GM18858 (cell line): ENCODE measurements at regions not wholly inside any gene's neighbourhood (a gene's known extent, or its start where the extent isn't known, plus 50 kb on each side); places are given as distances from the start of the nearest gene placed in this dataset.
"Not testable (repeated sequence)": the region's sequence is repeated elsewhere in the genome, so short reads cannot be mapped to it uniquely, and the experiment has no call there.

ENCODE experiments used
- ATAC-seq: cut with Tn5 transposase; IDR thresholded peaks from one replicate; pipeline ENCODE4 v1.9.1; 2021; ENCODE audit not compliant: unreplicated experiment

DNA sequence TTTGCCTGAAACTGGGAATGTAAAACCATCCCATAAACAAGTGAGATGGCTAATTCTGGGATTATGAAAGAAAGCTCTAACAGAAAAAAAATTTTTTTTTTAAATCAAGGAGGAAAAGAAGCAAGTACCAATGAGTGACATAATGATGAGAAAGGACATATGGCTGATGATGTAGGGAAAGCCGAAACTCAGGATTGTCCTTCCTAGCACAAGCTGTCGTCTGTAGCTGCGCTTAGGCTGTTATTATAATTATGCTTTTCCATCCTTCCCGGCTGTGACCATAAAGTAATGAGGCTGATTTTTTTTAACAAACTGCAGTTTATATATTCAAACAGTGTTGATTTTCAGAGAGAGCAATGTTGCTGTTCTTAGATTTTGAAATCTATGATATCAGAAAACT is 209.8 kb upstream of the NOCT start:
- ATAC-seq, result no peak

- ATAC-seq, result no peak
Observed at GRCh38 chr4:138804711-138805110, 210.9 kb upstream of the NOCT start.

DNA sequence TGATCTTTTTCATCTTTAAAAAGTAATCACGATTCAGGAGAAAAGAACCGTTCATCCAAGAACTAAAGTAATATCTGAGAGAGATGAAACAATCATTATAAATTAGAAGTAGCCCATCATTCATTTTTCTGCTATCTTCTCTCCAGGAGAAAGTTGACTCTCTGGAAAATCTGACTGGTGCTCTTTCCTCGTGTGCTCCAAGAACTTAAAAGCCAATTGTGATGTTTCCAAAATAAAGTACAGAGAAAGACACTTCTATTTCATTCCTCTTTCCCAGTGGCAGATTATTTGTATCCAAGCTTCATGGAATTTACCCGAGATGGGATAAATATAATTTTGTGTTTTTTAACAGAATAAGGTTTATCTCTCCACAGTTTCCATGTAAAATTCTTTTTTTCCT is 212.5 kb upstream of the NOCT start:
- no peak for ATAC-seq

- no peak for ATAC-seq
Observed at GRCh38 chr4:138802499-138802898, 213.1 kb upstream of the NOCT start.

DNA sequence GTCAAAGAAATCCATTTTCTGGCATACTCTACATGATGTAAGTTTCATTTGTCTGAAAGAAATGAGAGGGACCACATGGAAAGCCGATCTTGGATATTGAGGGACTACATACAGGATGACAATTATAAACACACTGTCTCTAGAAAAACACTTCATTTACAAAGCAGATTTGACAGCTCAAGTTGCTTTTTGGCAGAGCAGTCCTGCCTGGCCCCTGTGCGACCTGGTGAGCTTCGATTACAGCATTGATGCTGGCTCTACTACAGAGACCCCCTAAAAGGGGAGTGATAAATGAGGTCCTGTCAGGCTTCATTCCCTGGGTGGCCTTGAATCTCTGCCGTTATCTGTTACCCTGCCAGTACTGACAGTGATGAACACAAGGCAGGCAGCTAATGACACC is 215.2 kb upstream of the NOCT start:
- no peak for ATAC-seq

DNA sequence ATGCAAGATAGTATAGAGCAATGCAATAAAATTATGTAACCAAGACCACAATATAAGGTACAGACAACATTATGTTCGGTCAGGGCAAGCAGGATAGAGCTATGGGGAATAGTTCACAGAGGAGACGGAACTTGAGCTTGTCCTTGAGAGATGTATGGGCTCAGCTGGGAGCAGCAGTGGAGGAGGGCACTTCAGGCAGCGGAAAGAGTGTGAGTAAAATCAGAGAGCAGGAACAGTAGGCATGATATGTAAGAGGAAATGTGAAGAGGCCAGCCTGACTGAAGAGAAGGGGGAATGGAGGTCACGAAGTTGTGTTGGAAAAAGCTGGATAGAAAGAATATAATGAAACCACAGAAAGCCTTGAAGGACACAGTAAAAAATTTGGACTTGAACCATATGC is 217.2 kb upstream of the NOCT start:
- no peak for ATAC-seq

DNA sequence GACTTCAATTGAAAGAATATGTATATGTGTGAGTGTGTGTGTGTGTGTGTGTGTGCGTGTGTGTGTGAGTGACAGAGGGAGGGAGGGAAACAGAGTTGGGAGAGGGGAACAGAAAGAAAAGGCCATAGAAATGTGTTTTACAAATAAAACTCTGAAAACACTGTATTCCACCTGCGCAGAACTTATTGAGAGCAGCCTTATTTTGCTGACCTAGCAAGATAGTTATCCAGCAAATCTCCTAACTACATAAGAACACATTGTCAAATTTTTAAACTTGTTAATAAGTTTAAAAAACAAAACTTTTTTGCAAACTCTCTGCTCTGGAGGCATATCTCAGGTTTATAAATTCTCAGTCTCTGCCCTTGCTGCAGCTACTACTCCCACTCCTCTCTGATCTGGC is 217.9 kb upstream of the NOCT start:
- ATAC-seq, result no peak

DNA sequence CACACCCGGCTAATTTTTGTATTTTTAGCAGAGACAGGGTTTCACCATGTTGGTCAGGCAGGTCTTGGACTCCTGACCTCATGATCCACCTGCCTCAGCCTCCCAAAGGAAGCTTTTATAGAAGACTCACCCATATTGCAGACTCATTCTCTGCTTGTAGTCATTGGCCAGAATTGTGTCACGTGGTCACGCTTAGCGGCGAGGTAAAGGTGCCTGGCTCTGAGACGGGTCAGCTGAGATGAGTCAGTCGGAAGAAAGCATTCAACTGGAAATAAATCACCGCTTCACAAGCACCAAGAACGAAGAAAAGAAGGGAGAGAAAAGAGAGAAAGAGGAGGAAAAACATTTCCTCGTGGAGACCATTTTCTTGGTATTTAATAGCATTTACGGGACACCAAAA is 218.8 kb upstream of the NOCT start:
- no peak for ATAC-seq

- ATAC-seq, result no peak
Observed at GRCh38 chr4:138790706-138791340, 224.8 kb upstream of the NOCT start.

DNA sequence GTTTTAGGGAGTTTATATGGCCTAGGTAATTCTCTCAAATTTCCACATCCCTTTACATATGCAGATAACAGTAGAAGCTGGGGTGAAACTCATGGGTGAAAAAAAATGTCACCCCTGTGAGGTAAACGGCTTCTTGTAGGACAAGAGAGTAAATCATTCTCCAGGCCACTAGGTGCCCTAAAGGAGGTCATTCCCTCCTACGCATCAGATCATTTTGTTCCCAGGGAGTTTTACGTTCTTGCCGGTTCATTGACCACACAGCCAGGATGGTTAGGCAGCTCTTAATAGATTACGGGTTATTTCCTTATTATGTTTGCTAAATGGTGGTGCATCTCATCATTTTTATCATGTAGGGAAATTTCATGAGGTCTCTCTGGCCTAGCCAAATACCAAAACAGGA is 225.8 kb upstream of the NOCT start:
- ATAC-seq, result no peak

DNA sequence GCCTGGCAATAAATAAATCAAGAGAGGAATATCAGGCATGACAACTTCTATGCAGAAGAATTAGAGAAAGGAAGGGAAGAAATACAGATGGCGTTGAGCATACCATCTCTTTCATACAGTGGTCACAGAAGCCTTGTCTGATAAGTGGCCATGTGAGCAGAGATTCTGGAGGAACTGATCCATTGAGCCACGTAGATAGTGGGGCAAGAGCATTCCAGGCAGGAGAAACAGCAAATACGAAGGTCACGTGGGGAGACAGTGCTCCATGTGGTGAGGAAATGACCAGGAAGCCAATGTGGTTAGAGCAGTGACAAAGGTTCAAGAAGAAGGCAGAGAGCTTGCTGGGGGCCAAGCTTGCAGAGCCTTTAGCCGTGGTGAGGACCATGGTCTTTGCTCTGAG is 226.7 kb upstream of the NOCT start:
- no peak for ATAC-seq

- ATAC-seq, result no peak
Observed at GRCh38 chr4:138788267-138788790, 227.3 kb upstream of the NOCT start.

GRCh38 chr4:138779761-138780160 is 235.8 kb upstream of the NOCT start:
- not testable (repeated sequence) for ATAC-seq

GRCh38 chr4:138775890-138776289 is 239.7 kb upstream of the NOCT start:
- ATAC-seq, result peak; percentile 85

DNA sequence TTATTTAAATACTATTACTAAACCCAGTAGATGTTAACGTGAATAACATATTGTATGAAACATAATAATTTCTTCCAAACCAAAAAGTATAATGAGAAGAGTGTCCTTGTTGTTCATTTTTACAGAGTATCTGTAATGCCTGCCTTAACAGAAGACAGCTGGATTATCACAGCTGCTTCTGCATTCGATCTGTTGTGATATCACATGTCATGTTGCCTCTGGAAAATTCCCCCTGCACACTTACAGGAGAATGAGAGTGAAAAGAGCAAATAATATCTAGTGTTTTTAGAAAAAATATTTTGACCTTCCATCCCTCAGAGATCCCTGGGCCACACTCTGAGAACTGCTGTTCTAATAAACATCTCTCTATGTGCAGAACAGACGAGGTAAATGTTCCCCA is 240.1 kb upstream of the NOCT start:
- ATAC-seq, result no peak

- ATAC-seq, result no peak
Observed at GRCh38 chr4:138774940-138775339, 240.6 kb upstream of the NOCT start.

DNA sequence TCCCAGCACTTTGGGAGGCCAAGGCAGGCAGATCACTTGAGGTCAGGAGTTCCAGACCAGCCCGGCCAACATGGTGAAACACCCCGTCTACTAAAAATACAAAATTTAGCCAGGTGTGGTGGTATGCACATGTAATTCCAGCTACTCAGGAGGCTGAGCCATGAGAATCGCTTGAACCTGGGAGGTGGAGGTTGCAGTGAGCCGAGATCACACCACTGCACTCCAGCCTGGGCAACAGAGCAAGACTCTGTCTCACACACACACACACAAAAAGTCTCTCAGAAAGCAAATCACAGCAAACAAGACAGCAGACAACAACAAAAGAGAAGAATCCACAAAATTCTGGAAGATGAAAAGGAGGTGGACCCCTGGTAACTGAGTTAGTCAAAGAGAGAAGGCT is 241.5 kb upstream of the NOCT start:
- ATAC-seq, result not testable (repeated sequence)

GRCh38 chr4:138773321-138773720 is 242.3 kb upstream of the NOCT start:
- ATAC-seq, result no peak

DNA sequence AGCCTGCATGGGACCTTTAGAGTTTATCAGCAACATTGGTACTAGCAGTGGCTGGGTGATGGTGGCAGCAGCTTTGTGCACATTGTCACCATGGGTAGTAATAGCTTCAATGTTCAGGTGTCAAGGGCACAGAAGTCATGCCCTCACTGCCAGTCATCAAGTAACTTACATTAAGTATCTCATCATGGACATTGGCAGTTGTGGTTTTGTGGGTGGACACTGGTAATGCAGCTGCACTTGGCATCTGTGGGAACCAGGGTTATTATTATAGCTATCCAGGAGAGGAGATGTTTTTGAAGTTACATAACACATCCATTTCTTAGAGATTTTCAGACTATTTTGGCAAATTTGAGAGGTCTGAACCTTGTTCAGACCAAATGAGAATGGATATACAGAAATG is 243.2 kb upstream of the NOCT start:
- no peak for ATAC-seq

GRCh38 chr4:138770818-138771217 is 244.8 kb upstream of the NOCT start:
- ATAC-seq, result no peak

DNA sequence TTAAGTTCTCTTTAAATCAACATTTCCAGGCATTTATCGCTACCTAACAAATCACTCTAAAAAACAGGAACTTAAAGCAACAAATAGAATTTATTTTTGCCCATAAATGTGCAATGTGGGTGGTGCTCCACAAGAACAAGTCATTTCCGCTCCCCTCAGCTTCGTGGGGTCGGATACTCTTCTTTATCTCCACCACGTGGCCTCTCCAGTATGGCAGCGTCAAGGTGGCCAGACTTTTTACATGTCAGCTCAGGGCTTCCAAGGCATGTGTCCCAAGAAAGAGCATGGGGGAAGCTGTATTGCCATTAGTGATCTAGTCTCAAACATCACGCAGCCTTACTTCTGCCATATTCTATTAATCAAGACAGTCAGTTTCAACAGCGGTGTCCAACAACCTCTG is 249.2 kb upstream of the NOCT start:
- no peak for ATAC-seq

DNA sequence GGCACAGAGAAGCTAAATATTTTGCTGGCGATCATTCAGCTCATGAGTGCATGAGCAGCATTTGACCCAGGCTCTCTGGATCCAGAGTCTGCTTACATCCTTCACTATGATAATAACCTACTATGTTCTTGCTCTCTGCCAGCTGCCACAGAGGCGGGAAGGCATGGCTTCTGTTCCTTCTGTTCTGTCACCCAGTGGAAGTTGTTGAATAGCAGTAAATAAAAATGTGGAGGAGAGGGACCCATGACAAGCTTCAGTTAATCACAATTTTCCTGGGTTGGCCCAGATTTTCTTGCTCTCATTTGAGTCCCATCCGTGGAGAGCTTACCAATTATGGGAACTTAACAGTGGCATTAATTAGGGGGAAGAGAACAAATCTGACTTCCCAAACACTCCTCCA is 250.1 kb upstream of the NOCT start:
- no peak for ATAC-seq

DNA sequence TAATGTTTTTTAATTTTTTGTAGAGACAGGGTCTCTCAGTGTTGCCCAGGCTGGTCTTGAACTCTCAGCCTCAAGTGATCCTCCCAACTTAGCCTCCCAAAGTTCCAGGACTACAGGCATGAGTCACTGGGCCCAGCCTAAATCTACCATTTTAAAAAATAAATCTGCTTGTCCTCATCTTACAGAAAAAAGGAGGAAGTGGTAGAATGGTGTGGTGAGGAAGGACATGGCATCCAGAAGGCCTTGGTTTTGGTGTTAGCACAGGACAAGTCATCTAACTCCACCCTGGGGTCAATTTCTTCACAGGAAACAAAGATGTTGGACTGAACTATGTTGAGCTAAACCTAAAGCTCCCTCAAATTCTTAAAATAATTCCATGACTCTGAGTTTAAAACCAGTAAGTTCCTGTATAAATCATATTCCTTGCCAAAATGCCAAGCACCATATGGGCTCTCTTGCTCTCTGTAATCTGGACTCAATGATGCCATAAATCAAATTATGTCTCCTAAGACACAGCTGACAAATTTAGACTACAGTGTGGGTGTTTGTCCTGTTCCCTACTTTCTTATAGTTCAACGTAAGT is 253.9 kb upstream of the NOCT start:
- no peak for ATAC-seq
